Suprapubic skin (tissue), 4 donors: ENCODE measurements at regions not wholly inside any gene's neighbourhood (a gene's known extent, or its start where the extent isn't known, plus 50 kb on each side); places are given as distances from the start of the nearest gene placed in this dataset.

ENCODE experiments used
- DNase-seq, 2 donors: peaks; one replicate each; pipeline ENCODE4 v3.0.0-alpha.2; 2019; ENCODE audit warnings: low spot score in 2 of 2
- H3K27ac ChIP-seq: fragments of 200-600 bp; sonication (generic); one replicate; pipeline ENCODE4 v1.5.1; 2019
- H3K27me3 ChIP-seq: fragments of 200-600 bp; sonication (generic); one replicate; pipeline ENCODE4 v1.5.1; 2019
- H3K36me3 ChIP-seq: fragments of 200-600 bp; sonication (generic); one replicate; pipeline ENCODE4 v1.5.1; 2019
- H3K4me1 ChIP-seq: fragments of 200-600 bp; sonication (generic); one replicate; pipeline ENCODE4 v1.5.1; 2019
- H3K4me3 ChIP-seq: fragments of 200-600 bp; sonication (generic); one replicate; pipeline ENCODE4 v1.5.1; 2019; ENCODE audit warnings: mild to moderate bottlenecking
- H3K9me3 ChIP-seq: fragments of 200-600 bp; sonication (generic); one replicate; pipeline ENCODE4 v1.5.1; 2019
- CTCF ChIP-seq, 2 donors: fragments of 200-600 bp in 1 of 2; fragments of 450-650 bp in 1 of 2; sonication (generic) in 1 of 2; IDR thresholded peaks; one replicate each; pipeline ENCODE4 v1.5.1; 2016 to 2019; ENCODE audit warnings: antibody characterized with exemption in 2 of 2, mild to moderate bottlenecking in 1 of 2, moderate library complexity in 1 of 2
- EP300 ChIP-seq: sonication (generic); formaldehyde crosslinking; IDR thresholded peaks from one replicate; pipeline ENCODE4 v1.6.1; 2017; ENCODE audit warnings: antibody characterized with exemption
- POLR2A ChIP-seq, 2 donors: fragments of 450-650 bp; IDR thresholded peaks; one replicate each; pipeline ENCODE4 v1.6.1; 2017; ENCODE audit warnings: antibody characterized with exemption in 2 of 2, mild to moderate bottlenecking in 2 of 2, moderate library complexity in 2 of 2
- POLR2AphosphoS5 ChIP-seq, 3 donors: sonication (generic); formaldehyde crosslinking; IDR thresholded peaks; one replicate each; pipeline ENCODE4 v1.6.1; 2017; ENCODE audit warnings: antibody characterized with exemption in 3 of 3
- WGBS: methylation state at CpG from one replicate; pipeline ENCODE4 v1.1.5; 2018; 5-methylcytosine and 5-hydroxymethylcytosine counted together

GRCh38 chr16:16956376-16956775 lies 514.4 kb downstream of the XYLT1 start:
- TF ChIP-seq POLR2A (IDR thresholded peaks at IDR 0.05) = no peak
- no peak for TF ChIP-seq POLR2AphosphoS5 (IDR thresholded peaks at IDR 0.05)
- no peak for TF ChIP-seq CTCF (IDR thresholded peaks at IDR 0.05)
- TF ChIP-seq EP300 = no peak
- no peaks in the 10 kb centered on the region for H3K36me3 ChIP-seq

GRCh38 chr16:16960785-16961184 lies 510.0 kb downstream of the XYLT1 start:
- Histone ChIP-seq H3K4me3 (no peak overlapping the region), H3K9me3 (no peaks in the 10 kb centered on the region), H3K36me3 (no peaks in the 10 kb centered on the region), H3K4me1 (no peaks in the 10 kb centered on the region), H3K27me3 (peaks cover 8% of the 10 kb centered on the region), H3K27ac (no peak overlapping the region)
- WGBS = 97% methylated on average over 2 of the region's 2 CpGs
- TF ChIP-seq POLR2A (IDR thresholded peaks at IDR 0.05) (no peak), EP300 (no peak)
- no peak for DNase-seq

More at GRCh38 chr16:16956376-16956775, 514.4 kb downstream of the XYLT1 start:
- Histone ChIP-seq H3K27ac (no peak overlapping the region), H3K9me3 (no peaks in the 10 kb centered on the region), H3K4me1 (no peaks in the 10 kb centered on the region), H3K4me3 (no peak overlapping the region), H3K27me3 (no peaks in the 10 kb centered on the region)
- WGBS = 51% methylated on average over 2 of the region's 2 CpGs
- no peak for DNase-seq

GRCh38 chr16:16966439-16966838 lies 504.3 kb downstream of the XYLT1 start:
- WGBS = 60% methylated on average over 2 of the region's 2 CpGs
- H3K4me3 ChIP-seq = no peak overlapping the region

GRCh38 chr16:16971042-16971441 lies 499.7 kb downstream of the XYLT1 start:
- no peak for DNase-seq
- TF ChIP-seq POLR2A (IDR thresholded peaks at IDR 0.05) (no peak), POLR2AphosphoS5 (IDR thresholded peaks at IDR 0.05) (no peak), CTCF (IDR thresholded peaks at IDR 0.05) (no peak), EP300 (no peak)
- no peaks in the 10 kb centered on the region for H3K9me3 ChIP-seq
- H3K27me3 ChIP-seq = peaks cover 13% of the 10 kb centered on the region
- no peak overlapping the region for H3K4me3 ChIP-seq
- 92% methylated on average over 1 of the region's 1 CpG for WGBS
- no peak overlapping the region for H3K27ac ChIP-seq
- no peaks in the 10 kb centered on the region for H3K4me1 ChIP-seq
- no peaks in the 10 kb centered on the region for H3K36me3 ChIP-seq

More at GRCh38 chr16:16966439-16966838, 504.3 kb downstream of the XYLT1 start:
- DNase-seq = no peak
- H3K36me3 ChIP-seq = no peaks in the 10 kb centered on the region
- no peaks in the 10 kb centered on the region for H3K9me3 ChIP-seq
- no peak for TF ChIP-seq POLR2AphosphoS5 (IDR thresholded peaks at IDR 0.05)
- no peak for TF ChIP-seq CTCF (IDR thresholded peaks at IDR 0.05)
- no peak for TF ChIP-seq POLR2A (IDR thresholded peaks at IDR 0.05)
- no peak for TF ChIP-seq EP300
- no peaks in the 10 kb centered on the region for H3K4me1 ChIP-seq
- peaks cover 14% of the 10 kb centered on the region for H3K27me3 ChIP-seq
- no peak overlapping the region for H3K27ac ChIP-seq

GRCh38 chr16:16972831-16973230 lies 497.9 kb downstream of the XYLT1 start:
- H3K4me1 ChIP-seq = no peaks in the 10 kb centered on the region
- H3K27me3 ChIP-seq = peaks cover 10% of the 10 kb centered on the region
- no peak overlapping the region for H3K27ac ChIP-seq
- H3K9me3 ChIP-seq = no peaks in the 10 kb centered on the region
- DNase-seq = no peak
- WGBS = 74% methylated on average over 4 of the region's 4 CpGs
- H3K4me3 ChIP-seq = no peak overlapping the region
- TF ChIP-seq POLR2A (IDR thresholded peaks at IDR 0.05) (no peak), EP300 (no peak), POLR2AphosphoS5 (IDR thresholded peaks at IDR 0.05) (no peak), CTCF (IDR thresholded peaks at IDR 0.05) (no peak)
- H3K36me3 ChIP-seq = no peaks in the 10 kb centered on the region
